Astrocyte (in vitro differentiated cells and primary cell): ENCODE measurements at regions not wholly inside any gene's neighbourhood (a gene's known extent, or its start where the extent isn't known, plus 50 kb on each side); places are given as distances from the start of the nearest gene placed in this dataset.
A peak's percentile ranks its signal among the peaks of the same experiment; 100 is the strongest.

Experiments used
- DNase-seq: peaks from one replicate; pipeline ENCODE4 v3.0.0-alpha.2; 2010; ENCODE audit warnings: low read depth
- FAIRE-seq: peaks from 2 replicates; lab custom pipeline; 2011; peaks lifted over from hg19 to GRCh38; lab: Jason Lieb, UNC
- H2AFZ ChIP-seq: 2 replicates; pipeline ENCODE4 v1.6.0; 2012; ENCODE audit warnings: low read depth, low read length, inconsistent platforms
- H3K27ac ChIP-seq: 2 replicates; pipeline ENCODE4 v1.5.1; 2011; ENCODE audit warnings: low read depth, low read length, inconsistent platforms
- H3K27me3 ChIP-seq: 2 replicates; pipeline ENCODE4 v1.6.0; 2011; ENCODE audit warnings: low read length, inconsistent platforms; ENCODE audit not compliant: insufficient read depth
- H3K36me3 ChIP-seq: 2 replicates; pipeline ENCODE4 v1.5.1; 2011; ENCODE audit warnings: low read length, inconsistent platforms; ENCODE audit not compliant: insufficient read depth
- H3K4me1 ChIP-seq: 2 replicates; pipeline ENCODE4 v1.5.1; 2011; ENCODE audit warnings: low read length, inconsistent platforms; ENCODE audit not compliant: insufficient read depth
- H3K4me2 ChIP-seq: 2 replicates; pipeline ENCODE4 v1.6.0; 2012; ENCODE audit warnings: low read length, inconsistent platforms
- H3K4me3 ChIP-seq: 2 replicates; pipeline ENCODE4 v1.5.1; 2011; ENCODE audit warnings: low read depth, mild to moderate bottlenecking, low read length, inconsistent platforms; ENCODE audit not compliant: insufficient read depth
- H3K79me2 ChIP-seq: 2 replicates; pipeline ENCODE4 v1.6.0; 2012; ENCODE audit warnings: mild to moderate bottlenecking, low read length, inconsistent platforms; ENCODE audit not compliant: insufficient read depth
- H3K9ac ChIP-seq: 2 replicates; pipeline ENCODE4 v1.6.0; 2012; ENCODE audit warnings: mild to moderate bottlenecking, low read length, inconsistent platforms
- H3K9me3 ChIP-seq: 2 replicates; pipeline ENCODE4 v1.5.1; 2012; ENCODE audit warnings: low read depth, mild to moderate bottlenecking, low read length, inconsistent platforms; ENCODE audit not compliant: insufficient read depth
- H4K20me1 ChIP-seq: 2 replicates; pipeline ENCODE4 v1.6.0; 2012; ENCODE audit warnings: low read length, inconsistent platforms; ENCODE audit not compliant: insufficient read depth
- H3K27ac Mint-ChIP-seq: one replicate; pipeline ENCODE4 v1.8.0; 2021; ENCODE audit warnings: mild to moderate bottlenecking, mixed read lengths; ENCODE audit not compliant: unreplicated experiment
- H3K27me3 Mint-ChIP-seq: one replicate; pipeline ENCODE4 v1.8.0; 2021; ENCODE audit warnings: low read depth, mixed read lengths; ENCODE audit not compliant: unreplicated experiment
- H3K36me3 Mint-ChIP-seq: one replicate; pipeline ENCODE4 v1.8.0; 2021; ENCODE audit warnings: low read depth, mixed read lengths; ENCODE audit not compliant: unreplicated experiment
- H3K4me1 Mint-ChIP-seq: one replicate; pipeline ENCODE4 v1.8.0; 2021; ENCODE audit warnings: low read depth, mixed read lengths; ENCODE audit not compliant: unreplicated experiment
- H3K4me3 Mint-ChIP-seq: one replicate; pipeline ENCODE4 v1.8.0; 2021; ENCODE audit warnings: mild to moderate bottlenecking, moderate library complexity, mixed read lengths; ENCODE audit not compliant: unreplicated experiment
- H3K9me3 Mint-ChIP-seq: one replicate; pipeline ENCODE4 v1.8.0; 2021; ENCODE audit warnings: mild to moderate bottlenecking, mixed read lengths; ENCODE audit not compliant: unreplicated experiment
- CTCF ChIP-seq: IDR thresholded peaks from 2 replicates; pipeline ENCODE4 v1.5.1; 2011; ENCODE audit warnings: low read depth, mild to moderate bottlenecking, inconsistent platforms, low read length, moderate library complexity; ENCODE audit not compliant: insufficient read depth
- EZH2 ChIP-seq: IDR thresholded peaks from 2 replicates; pipeline ENCODE4 v1.6.1; 2012; ENCODE audit warnings: mild to moderate bottlenecking, low read length, inconsistent platforms; ENCODE audit not compliant: insufficient read depth

DNA sequence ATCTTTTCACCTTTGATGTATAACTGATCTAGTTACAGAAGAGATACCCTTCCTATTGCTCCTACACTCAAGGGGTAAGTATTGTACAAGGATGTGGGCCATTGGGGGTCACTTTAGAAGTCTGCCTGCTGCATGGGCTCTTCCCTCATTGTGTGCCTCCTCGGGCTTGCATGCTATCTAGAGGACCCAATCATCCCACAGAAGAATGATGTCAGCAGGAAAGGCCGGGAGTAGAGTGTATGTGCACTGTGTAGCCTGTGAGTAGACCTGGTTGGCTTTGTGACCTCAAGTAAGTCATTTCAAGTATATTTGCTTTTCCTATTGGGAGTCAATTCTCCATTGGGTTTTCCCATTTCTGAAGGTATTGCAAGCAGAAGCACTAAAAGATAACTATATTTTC lies 129.5 kb upstream of the TRIB2 start:
- Mint-ChIP-seq H3K27me3 (no peaks in the 10 kb centered on the region), H3K36me3 (no peaks in the 10 kb centered on the region)

GRCh38 chr2:12587729-12588522 lies 128.8 kb upstream of the TRIB2 start:
- DNase-seq (peak; percentile 92), FAIRE-seq (peak; percentile 99)
- Histone ChIP-seq H3K4me2 (peak overlapping the region; percentile 70), H3K27me3 (no peaks in the 10 kb centered on the region), H3K4me1 (peaks cover 8% of the 10 kb centered on the region), H3K79me2 (no peaks in the 10 kb centered on the region), H3K36me3 (no peaks in the 10 kb centered on the region), H4K20me1 (no peaks in the 10 kb centered on the region), H3K9ac (no peak overlapping the region), H2AFZ (peak overlapping the region; percentile 19), H3K27ac (peak overlapping the region; percentile 28), H3K4me3 (no peak overlapping the region), H3K9me3 (no peaks in the 10 kb centered on the region)
- no peaks in the 10 kb centered on the region for H3K9me3 Mint-ChIP-seq
- peaks cover 20% of the 10 kb centered on the region for H3K4me1 Mint-ChIP-seq
- peak overlapping the region; percentile 99 for H3K27ac Mint-ChIP-seq
- no peak overlapping the region for H3K4me3 Mint-ChIP-seq
- H3K36me3 Mint-ChIP-seq: no peaks in the 10 kb centered on the region
- TF ChIP-seq CTCF: no peak
- TF ChIP-seq EZH2: no peak
- no peaks in the 10 kb centered on the region for H3K27me3 Mint-ChIP-seq

More for the DNA sequence above, 129.5 kb upstream of the TRIB2 start:
- H2AFZ ChIP-seq: no peak overlapping the region
- Mint-ChIP-seq H3K4me1 (peaks cover 20% of the 10 kb centered on the region), H3K4me3 (no peak overlapping the region), H3K9me3 (no peaks in the 10 kb centered on the region), H3K27ac (peak overlapping the region; percentile 14)
- H3K4me1 ChIP-seq: peaks cover 8% of the 10 kb centered on the region
- DNase-seq (no peak), FAIRE-seq (no peak)
- no peaks in the 10 kb centered on the region for H3K9me3 ChIP-seq
- H3K27ac ChIP-seq: no peak overlapping the region
- no peak overlapping the region for H3K9ac ChIP-seq
- no peaks in the 10 kb centered on the region for H4K20me1 ChIP-seq
- no peak overlapping the region for H3K4me2 ChIP-seq
- H3K4me3 ChIP-seq: no peak overlapping the region
- TF ChIP-seq CTCF (no peak), EZH2 (no peak)
- H3K36me3 ChIP-seq: no peaks in the 10 kb centered on the region
- no peaks in the 10 kb centered on the region for H3K27me3 ChIP-seq
- H3K79me2 ChIP-seq: no peaks in the 10 kb centered on the region

DNA sequence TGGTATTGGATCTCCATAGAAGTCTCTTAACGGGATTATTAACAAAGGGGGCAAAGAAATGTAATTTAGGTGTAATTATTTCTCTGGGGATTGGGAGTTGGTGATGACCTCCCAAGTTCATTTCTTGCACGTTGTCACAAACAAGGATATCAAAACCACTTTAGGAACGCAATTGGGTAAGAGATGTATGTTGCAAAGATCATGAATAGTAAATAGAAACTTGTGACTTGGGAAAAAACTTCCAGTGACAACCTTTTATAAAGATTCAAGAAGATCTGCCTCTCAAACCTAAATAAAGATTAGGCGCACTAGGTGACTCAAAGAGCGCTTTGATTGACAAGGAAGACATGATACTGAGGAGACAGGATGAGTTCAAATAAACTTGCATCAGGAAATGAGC lies 127.8 kb upstream of the TRIB2 start:
- TF ChIP-seq CTCF (no peak), EZH2 (no peak)
- H3K9ac ChIP-seq: no peak overlapping the region
- H3K27me3 ChIP-seq: no peaks in the 10 kb centered on the region
- no peak overlapping the region for H3K4me3 ChIP-seq
- H3K27ac ChIP-seq: no peak overlapping the region
- H2AFZ ChIP-seq: no peak overlapping the region
- Mint-ChIP-seq H3K9me3 (no peaks in the 10 kb centered on the region), H3K4me1 (peaks cover 20% of the 10 kb centered on the region), H3K27ac (peak overlapping the region; percentile 99), H3K27me3 (no peaks in the 10 kb centered on the region), H3K4me3 (no peak overlapping the region), H3K36me3 (no peaks in the 10 kb centered on the region)
- FAIRE-seq: no peak
- no peaks in the 10 kb centered on the region for H4K20me1 ChIP-seq
- no peak for DNase-seq
- H3K4me1 ChIP-seq: peaks cover 8% of the 10 kb centered on the region
- no peaks in the 10 kb centered on the region for H3K36me3 ChIP-seq
- no peaks in the 10 kb centered on the region for H3K9me3 ChIP-seq
- H3K4me2 ChIP-seq: no peak overlapping the region
- H3K79me2 ChIP-seq: no peaks in the 10 kb centered on the region
